H1 (cell line): ENCODE measurements at regions not wholly inside any gene's neighbourhood (a gene's known extent, or its start where the extent isn't known, plus 50 kb on each side); places are given as distances from the start of the nearest gene placed in this dataset.

ENCODE experiments used
- CTCF ChIA-PET: fragments of 300-600 bp; sonication (Branson Sonifier 250); formaldehyde crosslinking; loops from one replicate; lab custom pipeline; 2021; ENCODE audit not compliant: partially characterized antibody; lab: Charles Lee
- POLR2A ChIA-PET: fragments of 300-600 bp; sonication (Branson Sonifier 250); formaldehyde crosslinking; loops from one replicate; lab custom pipeline; 2021; ENCODE audit warnings: inconsistent platforms; ENCODE audit not compliant: partially characterized antibody; lab: Charles Lee
- DNase-seq, 2 experiments: peaks; one replicate each; pipeline versions ENCODE4 v3.0.0 to v3.0.0-alpha.2; 2010 to 2022; ENCODE audit warnings: low spot score in 2 of 2, low read depth in 1 of 2, mixed read lengths in 1 of 2
- FAIRE-seq: peaks from 2 replicates; lab custom pipeline; 2011; peaks lifted over from hg19 to GRCh38; lab: Jason Lieb, UNC
- H2AFZ ChIP-seq: 2 replicates; pipeline ENCODE4 v1.8.1; 2012; ENCODE audit warnings: low read length, inconsistent platforms
- H2AK5ac ChIP-seq: 2 replicates; pipeline ENCODE4 v1.6.1; 2013; ENCODE audit warnings: low read depth, low read length
- H2BK120ac ChIP-seq: replicated peaks from 2 replicates; pipeline ENCODE3; 2013; ENCODE audit warnings: low read depth, low read length, inconsistent platforms
- H2BK12ac ChIP-seq: 2 replicates; pipeline ENCODE4 v1.6.1; 2013; ENCODE audit warnings: low read depth, low read length
- H2BK15ac ChIP-seq: 2 replicates; pipeline ENCODE4 v1.6.1; 2013; ENCODE audit warnings: low read length
- H2BK20ac ChIP-seq: 2 replicates; pipeline ENCODE4 v1.6.1; 2013; ENCODE audit warnings: low read length
- H2BK5ac ChIP-seq: 2 replicates; pipeline ENCODE4 v1.6.1; 2013; ENCODE audit warnings: low read depth, low read length
- H3K14ac ChIP-seq: 2 replicates; pipeline ENCODE4 v1.6.1; 2013; ENCODE audit warnings: inconsistent platforms; ENCODE audit not compliant: insufficient read length
- H3K18ac ChIP-seq: 2 replicates; pipeline ENCODE4 v1.6.1; 2013; ENCODE audit warnings: low read length; ENCODE audit errors: extremely low read depth
- H3K23ac ChIP-seq: 2 replicates; pipeline ENCODE4 v1.6.1; 2013; ENCODE audit warnings: inconsistent platforms; ENCODE audit not compliant: insufficient read length
- H3K23me2 ChIP-seq: 2 replicates; pipeline ENCODE4 v1.6.1; 2013; ENCODE audit warnings: low read depth, low read length
- H3K27ac ChIP-seq: 2 replicates; pipeline ENCODE4 v1.6.1; 2011; ENCODE audit warnings: low read depth, low read length, inconsistent platforms
- H3K27me3 ChIP-seq, 4 experiments: replicated peaks in 1 of 4; 1 replicate in 1 of 4; 2 replicates in 3 of 4; pipeline versions ENCODE4 v1.6.1 to v1.8.1; 2011 to 2013; ENCODE audit warnings: low read length in 3 of 4, mild to moderate bottlenecking in 3 of 4, inconsistent platforms in 2 of 4, mixed read lengths in 2 of 4, moderate library complexity in 1 of 4; ENCODE audit not compliant: control insufficient read depth in 3 of 4, insufficient read depth in 3 of 4; ENCODE audit errors: extremely low read depth in 1 of 4
- H3K36me3 ChIP-seq, 4 experiments: 2 replicates each; pipeline versions ENCODE4 v1.6.1 to v1.8.1; 2011 to 2013; ENCODE audit warnings: mild to moderate bottlenecking in 4 of 4, low read length in 3 of 4, moderate library complexity in 2 of 4, control low read depth in 1 of 4, inconsistent platforms in 1 of 4; ENCODE audit not compliant: insufficient read depth in 4 of 4, control insufficient read depth in 2 of 4
- H3K4ac ChIP-seq: replicated peaks from 2 replicates; pipeline ENCODE3; 2013; ENCODE audit warnings: low read length, low read depth, mixed read lengths, inconsistent platforms; ENCODE audit not compliant: insufficient read length
- H3K4me1 ChIP-seq, 4 experiments: replicated peaks in 1 of 4; 1 replicate in 1 of 4; 2 replicates in 3 of 4; pipeline versions ENCODE4 v1.6.1 to v1.8.1; 2011 to 2013; ENCODE audit warnings: low read length in 3 of 4, inconsistent platforms in 2 of 4, mixed read lengths in 1 of 4; ENCODE audit not compliant: insufficient read depth in 4 of 4, control insufficient read depth in 3 of 4
- H3K4me2 ChIP-seq, 2 experiments: 2 replicates each; pipeline versions ENCODE4 v1.6.1 to v1.8.1; 2011 to 2013; ENCODE audit warnings: low read depth in 2 of 2, low read length in 2 of 2, control low read depth in 1 of 2, inconsistent platforms in 1 of 2, mild to moderate bottlenecking in 1 of 2; ENCODE audit not compliant: insufficient read depth in 1 of 2
- H3K4me3 ChIP-seq, 4 experiments: fragments of 200-600, 300-600 bp in 1 of 4; sonication (generic), shearing (Covaris generic), sonication (Bioruptor Twin) in 1 of 4; 2 replicates each; pipeline versions ENCODE4 v1.5.1 to v1.8.1; 2011 to 2016; ENCODE audit warnings: low read length in 4 of 4, low read depth in 3 of 4, control low read depth in 2 of 4, inconsistent platforms in 2 of 4, mild to moderate bottlenecking in 2 of 4, mixed read lengths in 1 of 4, moderate library complexity in 1 of 4; ENCODE audit not compliant: insufficient read depth in 2 of 4; ENCODE audit errors: extremely low read depth in 1 of 4
- H3K56ac ChIP-seq: replicated peaks from 2 replicates; pipeline ENCODE3; 2013; ENCODE audit warnings: low read depth, mild to moderate bottlenecking, mixed read lengths, low read length, inconsistent platforms; ENCODE audit not compliant: insufficient read length
- H3K79me1 ChIP-seq: 2 replicates; pipeline ENCODE4 v1.6.1; 2013; ENCODE audit warnings: low read depth, low read length, control low read depth
- H3K79me2 ChIP-seq, 2 experiments: 2 replicates each; pipeline versions ENCODE4 v1.6.1 to v1.8.1; 2012 to 2013; ENCODE audit warnings: low read length in 2 of 2, mild to moderate bottlenecking in 2 of 2, inconsistent platforms in 1 of 2; ENCODE audit not compliant: insufficient read depth in 2 of 2, control insufficient read depth in 1 of 2
- H3K9ac ChIP-seq, 4 experiments: replicated peaks in 1 of 4; 1 replicate in 1 of 4; 2 replicates in 3 of 4; pipeline versions ENCODE4 v1.6.1 to v1.8.1; 2011 to 2013; ENCODE audit warnings: low read depth in 3 of 4, low read length in 3 of 4, control low read depth in 2 of 4, mild to moderate bottlenecking in 2 of 4, moderate library complexity in 2 of 4, inconsistent platforms in 1 of 4; ENCODE audit errors: extremely low read depth in 1 of 4
- H3K9me3 ChIP-seq, 2 experiments: 2 replicates each; pipeline versions ENCODE4 v1.6.1 to v1.8.1; 2012 to 2013; ENCODE audit warnings: mild to moderate bottlenecking in 2 of 2, moderate library complexity in 2 of 2, control low read depth in 1 of 2, inconsistent platforms in 1 of 2, low read depth in 1 of 2, low read length in 1 of 2, mixed read lengths in 1 of 2; ENCODE audit not compliant: insufficient read depth in 2 of 2
- H4K20me1 ChIP-seq, 2 experiments: replicated peaks in 1 of 2; 2 replicates each; pipeline versions ENCODE3 to v1.8.1; 2011 to 2013; ENCODE audit warnings: inconsistent platforms in 2 of 2, low read length in 2 of 2, mild to moderate bottlenecking in 1 of 2; ENCODE audit not compliant: insufficient read depth in 2 of 2, control insufficient read depth in 1 of 2
- H4K5ac ChIP-seq: 2 replicates; pipeline ENCODE4 v1.6.1; 2013; ENCODE audit warnings: low read length, low read depth, mixed read lengths, inconsistent platforms; ENCODE audit not compliant: insufficient read length
- H4K8ac ChIP-seq: 2 replicates; pipeline ENCODE4 v1.8.0; 2013; ENCODE audit warnings: mild to moderate bottlenecking, moderate library complexity, low read length, inconsistent platforms; ENCODE audit not compliant: insufficient read depth; ENCODE audit errors: extremely low read depth
- H4K91ac ChIP-seq: replicated peaks from 2 replicates; pipeline ENCODE3; 2013; ENCODE audit warnings: low read length, mixed read lengths, inconsistent platforms; ENCODE audit not compliant: insufficient read length
- CBX8 ChIP-seq: fragments of 300-800, 300-1000 bp; sonication (generic); IDR thresholded peaks from 2 replicates; pipeline ENCODE4 v1.7.1; 2016; ENCODE audit warnings: low read depth, low read length, borderline replicate concordance
- CREB1 ChIP-seq: IDR thresholded peaks from 2 replicates; pipeline ENCODE4 v1.6.1; 2012; ENCODE audit warnings: inconsistent platforms
- GTF2F1 ChIP-seq: IDR thresholded peaks from 2 replicates; pipeline ENCODE4 v1.6.1; 2012; ENCODE audit warnings: low read depth, low read length, improper control_type of control experiment, borderline replicate concordance
- HDAC6 ChIP-seq: IDR thresholded peaks from one replicate; pipeline ENCODE4 v1.7.1; 2012; ENCODE audit warnings: low read depth, mild to moderate bottlenecking, inconsistent platforms, low read length, moderate library complexity
- MAFK ChIP-seq: IDR thresholded peaks from 2 replicates; pipeline ENCODE4 v1.6.1; 2012; ENCODE audit warnings: low read depth, mild to moderate bottlenecking, improper control_type of control experiment, low read length
- PHF8 ChIP-seq: fragments of 200-600 bp; sonication (generic); conservative IDR thresholded peaks from 2 replicates; pipeline ENCODE4 v1.7.1; 2012; ENCODE audit warnings: low read depth, mild to moderate bottlenecking, inconsistent platforms, low read length, moderate library complexity
- RFX5 ChIP-seq: IDR thresholded peaks from 2 replicates; pipeline ENCODE4 v1.6.1; 2011; ENCODE audit warnings: low read depth, low read length, improper control_type of control experiment, borderline replicate concordance
- RXRA ChIP-seq: IDR thresholded peaks from 2 replicates; pipeline ENCODE4 v1.6.1; 2011; ENCODE audit warnings: low read depth, mild to moderate bottlenecking, low read length, moderate library complexity; ENCODE audit not compliant: insufficient read depth
- TEAD4 ChIP-seq: IDR thresholded peaks from 2 replicates; pipeline ENCODE4 v1.6.1; 2012; ENCODE audit warnings: low read depth, low read length, inconsistent platforms, mixed read lengths
- ZNF274 ChIP-seq: IDR thresholded peaks from 2 replicates; pipeline ENCODE4 v1.7.0; 2012; ENCODE audit warnings: low read length, borderline replicate concordance; ENCODE audit errors: extremely low read depth
- WGBS, 2 experiments: shearing (Covaris generic) in 1 of 2; methylation state at CpG; one replicate each; pipeline versions ENCODE4 v1.1.6 to v1.1.7; 2013 to 2015; ENCODE audit warnings: low lambda C conversion rate in 2 of 2, mixed read lengths in 2 of 2, inconsistent platforms in 1 of 2, low coverage in 1 of 2, missing lambda C conversion rate in 1 of 2; ENCODE audit not compliant: insufficient replicate concordance in 2 of 2, insufficient coverage in 1 of 2, insufficient read length in 1 of 2; ENCODE audit errors: extremely low coverage in 1 of 2, missing lambda C conversion rate in 1 of 2; 5-methylcytosine and 5-hydroxymethylcytosine counted together
- TF ChIP-seq, protein P1 (sequence below): IDR thresholded peaks from 2 replicates; pipeline ENCODE4 v1.6.1; 2012; ENCODE audit warnings: inconsistent platforms
- TF ChIP-seq, protein P2 (sequence below): IDR thresholded peaks from 2 replicates; pipeline ENCODE4 v1.6.1; 2011; ENCODE audit warnings: low read length, improper control_type of control experiment

DNA sequence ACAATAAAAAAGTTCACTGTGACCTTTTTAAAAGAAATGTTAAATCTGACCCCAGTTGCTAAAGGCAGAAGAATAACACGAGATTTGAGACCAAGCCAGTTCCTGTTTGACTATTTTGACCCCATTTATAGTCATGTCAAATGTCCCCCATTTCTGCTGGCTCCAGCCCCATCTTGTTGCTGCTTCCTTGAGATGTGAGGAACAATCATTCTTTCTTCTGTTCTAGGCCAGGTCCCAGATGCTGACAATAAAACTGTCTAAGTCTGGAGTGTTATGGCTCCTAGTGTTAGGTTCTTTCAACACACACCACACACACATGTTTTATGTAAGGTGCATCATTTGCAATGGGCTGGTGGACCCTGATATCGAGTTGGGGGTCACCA, 92.0 kb upstream of the CYP1B1 start:
- no peaks in the 10 kb centered on the region for H3K79me2 ChIP-seq
- no peak for TF ChIP-seq ZNF274
- TF ChIP-seq, protein P1, sequence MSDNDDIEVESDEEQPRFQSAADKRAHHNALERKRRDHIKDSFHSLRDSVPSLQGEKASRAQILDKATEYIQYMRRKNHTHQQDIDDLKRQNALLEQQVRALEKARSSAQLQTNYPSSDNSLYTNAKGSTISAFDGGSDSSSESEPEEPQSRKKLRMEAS, result no peak
- TF ChIP-seq CBX8, result no peak
- TF ChIP-seq CREB1, result no peak
- no peak for TF ChIP-seq PHF8
- TF ChIP-seq, protein P2, sequence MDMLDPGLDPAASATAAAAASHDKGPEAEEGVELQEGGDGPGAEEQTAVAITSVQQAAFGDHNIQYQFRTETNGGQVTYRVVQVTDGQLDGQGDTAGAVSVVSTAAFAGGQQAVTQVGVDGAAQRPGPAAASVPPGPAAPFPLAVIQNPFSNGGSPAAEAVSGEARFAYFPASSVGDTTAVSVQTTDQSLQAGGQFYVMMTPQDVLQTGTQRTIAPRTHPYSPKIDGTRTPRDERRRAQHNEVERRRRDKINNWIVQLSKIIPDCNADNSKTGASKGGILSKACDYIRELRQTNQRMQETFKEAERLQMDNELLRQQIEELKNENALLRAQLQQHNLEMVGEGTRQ, result no peak
- no peak for TF ChIP-seq RFX5
- no peak for TF ChIP-seq MAFK
- no peak for TF ChIP-seq HDAC6
- TF ChIP-seq RXRA, result no peak
- no peak for TF ChIP-seq TEAD4
- no peak for TF ChIP-seq GTF2F1
- H3K4me3 ChIP-seq, result no peak overlapping the region
- H3K36me3 ChIP-seq, result no peaks in the 10 kb centered on the region
- FAIRE-seq, result no peak
- H3K4ac ChIP-seq, result no peak overlapping the region
- H3K9ac ChIP-seq, result no peak overlapping the region
- H2AK5ac ChIP-seq, result no peak overlapping the region
- H3K56ac ChIP-seq, result no peak overlapping the region
- H3K4me2 ChIP-seq, result no peak overlapping the region
- H2BK12ac ChIP-seq, result no peak overlapping the region; the same call in 1 of the 2 replicates
- H2BK5ac ChIP-seq, result no peak overlapping the region
- H4K5ac ChIP-seq, result no peak overlapping the region
- H2AFZ ChIP-seq, result no peak overlapping the region
- DNase-seq, result no peak
- H2BK20ac ChIP-seq, result no peak overlapping the region
- peaks cover 0 to 4% (median under 1%) of the 10 kb centered on the region in 4 experiments; a peak in 1 of 7 replicates for H3K4me1 ChIP-seq
- H3K18ac ChIP-seq, result no peak overlapping the region
- H3K23ac ChIP-seq, result no peak overlapping the region
- no peak overlapping the region for H3K14ac ChIP-seq
- H4K8ac ChIP-seq, result no peak overlapping the region
- H2BK15ac ChIP-seq, result no peak overlapping the region
- no peaks in the 10 kb centered on the region for H3K9me3 ChIP-seq
- no peak overlapping the region for H4K91ac ChIP-seq
- no peak overlapping the region for H2BK120ac ChIP-seq
- no peak overlapping the region for H3K27ac ChIP-seq
- CTCF ChIA-PET, result no interaction called here
- 94% methylated on average over 2 of the region's 2 CpGs; no CpG with 5 or more reads in 1 of the 2 experiments for WGBS, 2 experiments
- H3K27me3 ChIP-seq, result peaks cover 0 to 1% (median 0%) of the 10 kb centered on the region in 4 experiments; a peak in 1 of 7 replicates
- no peaks in the 10 kb centered on the region for H4K20me1 ChIP-seq
- POLR2A ChIA-PET, result no interaction called here
- no peaks in the 10 kb centered on the region for H3K23me2 ChIP-seq
- H3K79me1 ChIP-seq, result no peaks in the 10 kb centered on the region
